ENCODE measurements at regions not wholly inside any gene's neighbourhood (a gene's known extent, or its start where the extent isn't known, plus 50 kb on each side); places are given as distances from the start of the nearest gene placed in this dataset.
"Not testable (repeated sequence)": the region's sequence is repeated elsewhere in the genome, so short reads cannot be mapped to it uniquely, and the experiment has no call there.

- DNase-seq: no peak
Measured at GRCh38 chr1:201639826-201640225, 100.9 kb downstream of the NAV1 start.

GRCh38 chr1:201640624-201641023, 101.7 kb downstream of the NAV1 start:
- no peak for DNase-seq

- DNase-seq: no peak
Measured at GRCh38 chr1:201641524-201642253, 102.8 kb downstream of the NAV1 start.

GRCh38 chr1:201643835-201644104, 104.8 kb downstream of the NAV1 start:
- DNase-seq: no peak

GRCh38 chr1:201644197-201644596, 105.3 kb downstream of the NAV1 start:
- no peak for DNase-seq

DNA sequence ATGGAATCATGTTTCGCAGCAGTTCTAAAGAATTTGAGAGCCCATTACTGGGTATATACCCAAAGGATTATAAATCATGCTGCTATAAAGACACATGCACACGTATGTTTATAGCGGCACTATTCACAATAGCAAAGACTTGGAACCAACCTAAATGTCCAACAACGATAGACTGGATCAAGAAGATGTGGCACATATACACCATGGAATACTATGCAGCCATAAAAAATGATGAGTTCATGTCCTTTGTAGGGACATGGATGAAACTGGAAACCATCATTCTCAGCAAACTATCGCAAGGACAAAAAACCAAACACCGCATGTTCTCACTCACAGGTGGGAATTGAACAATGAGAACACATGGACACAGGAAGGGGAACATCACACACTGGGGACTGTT, 106.1 kb downstream of the NAV1 start:
- DNase-seq: not testable (repeated sequence)

GRCh38 chr1:201645956-201646355, 107.0 kb downstream of the NAV1 start:
- DNase-seq: no peak

GRCh38 chr1:201646411-201647022, 107.6 kb downstream of the NAV1 start:
- DNase-seq: no peak

- DNase-seq: no peak
Measured at GRCh38 chr1:201647094-201647493, 108.2 kb downstream of the NAV1 start.

GRCh38 chr1:201647722-201648065, 108.8 kb downstream of the NAV1 start:
- DNase-seq: no peak

DNA sequence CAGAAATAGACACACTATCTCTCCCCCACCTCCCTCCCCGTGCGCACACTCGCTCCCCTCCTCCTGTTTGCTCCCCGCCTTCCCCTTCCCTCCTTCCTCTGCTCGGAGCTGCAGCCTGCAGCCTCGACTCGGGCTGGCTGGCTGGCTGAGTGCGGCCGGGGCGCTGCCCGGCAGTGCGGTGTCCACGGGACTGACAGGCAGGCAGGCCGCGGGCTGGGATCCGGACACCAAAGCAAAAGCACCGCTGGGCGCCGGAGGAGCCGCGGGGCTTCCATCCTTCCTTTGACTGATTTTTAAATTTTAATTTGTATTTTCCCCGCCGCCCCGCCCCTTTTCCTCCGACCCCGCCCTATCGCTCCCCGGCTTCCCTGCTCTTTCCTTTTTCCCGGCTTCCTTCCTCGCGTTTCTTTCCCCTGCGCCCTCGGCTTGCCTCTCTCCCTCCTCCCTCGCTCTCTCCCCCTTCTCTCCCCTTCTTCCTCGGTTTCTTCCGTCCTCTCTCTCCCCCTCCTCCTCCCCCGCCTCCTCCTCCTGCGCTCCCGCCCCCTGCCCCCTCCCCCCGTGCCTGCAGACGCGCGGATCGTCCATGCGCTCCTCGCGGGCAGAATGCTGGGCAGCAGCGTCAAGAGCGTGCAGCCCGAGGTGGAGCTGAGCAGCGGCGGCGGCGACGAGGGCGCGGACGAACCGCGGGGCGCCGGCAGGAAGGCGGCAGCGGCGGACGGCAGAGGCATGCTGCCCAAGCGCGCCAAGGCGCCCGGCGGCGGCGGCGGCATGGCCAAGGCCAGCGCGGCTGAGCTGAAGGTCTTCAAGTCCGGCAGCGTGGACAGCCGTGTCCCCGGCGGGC, 109.4 kb downstream of the NAV1 start:
- no peak for DNase-seq

DNA sequence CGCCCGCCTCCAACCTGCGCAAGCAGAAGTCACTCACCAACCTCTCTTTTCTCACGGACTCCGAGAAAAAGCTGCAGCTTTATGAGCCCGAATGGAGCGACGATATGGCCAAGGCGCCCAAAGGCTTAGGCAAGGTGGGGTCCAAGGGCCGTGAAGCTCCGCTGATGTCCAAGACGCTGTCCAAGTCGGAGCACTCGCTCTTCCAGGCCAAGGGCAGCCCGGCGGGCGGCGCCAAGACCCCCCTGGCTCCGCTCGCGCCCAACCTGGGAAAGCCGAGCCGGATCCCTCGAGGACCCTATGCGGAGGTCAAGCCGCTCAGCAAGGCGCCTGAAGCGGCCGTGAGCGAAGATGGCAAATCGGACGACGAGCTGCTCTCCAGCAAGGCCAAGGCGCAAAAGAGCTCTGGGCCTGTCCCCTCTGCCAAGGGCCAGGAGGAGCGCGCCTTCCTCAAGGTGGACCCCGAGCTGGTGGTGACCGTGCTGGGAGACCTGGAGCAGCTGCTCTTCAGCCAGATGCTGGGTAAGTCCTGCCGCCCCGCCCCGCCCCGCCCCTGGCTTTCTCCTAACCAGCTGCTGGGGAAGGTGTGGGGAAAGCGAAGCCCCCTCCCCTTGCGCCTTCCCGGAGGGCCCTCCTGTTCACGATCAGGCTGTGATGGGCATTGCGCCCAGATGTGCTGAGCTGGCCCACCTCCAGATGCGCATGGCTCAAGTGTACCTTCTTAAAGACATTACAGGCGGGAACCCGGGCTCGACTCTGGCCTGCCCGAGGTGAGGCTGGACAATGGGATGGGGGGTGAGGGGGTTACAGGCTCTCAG, 110.2 kb downstream of the NAV1 start:
- DNase-seq: no peak

DNA sequence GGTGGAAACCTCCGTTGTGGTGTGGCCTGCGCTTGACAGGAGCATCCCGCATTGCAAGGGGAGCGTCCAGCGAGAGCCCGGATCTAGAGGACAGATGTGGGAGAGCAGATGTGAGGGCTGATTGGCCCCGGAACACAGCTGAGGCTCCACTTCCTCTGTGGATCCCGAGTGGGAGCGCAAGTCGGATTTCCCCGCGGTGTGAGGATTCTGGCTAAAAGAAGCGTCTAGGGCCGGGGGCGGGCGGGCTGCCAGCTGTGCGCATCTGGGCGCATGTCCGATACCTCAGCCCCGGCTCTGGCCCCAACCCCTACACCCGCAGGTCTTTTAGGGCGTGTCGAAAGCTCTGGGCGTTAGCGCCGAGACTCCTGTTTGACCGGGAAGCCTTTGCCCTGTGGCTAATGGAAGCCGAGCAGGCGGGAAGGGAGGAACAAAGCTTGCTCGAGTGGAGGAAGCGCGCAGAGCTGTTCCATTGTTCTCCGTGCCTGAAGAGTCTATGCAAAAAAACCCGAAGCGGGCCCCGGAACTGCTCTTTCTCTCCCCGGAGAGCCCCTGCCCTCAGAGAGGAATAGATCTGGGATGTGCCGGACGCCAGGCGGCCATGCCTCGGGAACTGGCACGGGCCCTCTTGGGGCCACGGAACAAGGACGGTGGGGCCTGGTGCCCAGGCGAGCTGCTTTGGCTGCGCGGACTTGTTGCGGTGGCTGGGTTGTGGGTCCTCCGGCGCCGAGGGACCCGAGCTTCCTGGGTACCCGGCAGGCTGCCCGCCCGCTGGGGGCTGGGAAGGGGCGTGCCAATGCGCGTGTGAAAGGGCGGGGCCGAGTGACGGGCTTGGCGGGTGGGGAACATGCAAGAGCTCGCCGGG, 111.1 kb downstream of the NAV1 start:
- no peak for DNase-seq

DNA sequence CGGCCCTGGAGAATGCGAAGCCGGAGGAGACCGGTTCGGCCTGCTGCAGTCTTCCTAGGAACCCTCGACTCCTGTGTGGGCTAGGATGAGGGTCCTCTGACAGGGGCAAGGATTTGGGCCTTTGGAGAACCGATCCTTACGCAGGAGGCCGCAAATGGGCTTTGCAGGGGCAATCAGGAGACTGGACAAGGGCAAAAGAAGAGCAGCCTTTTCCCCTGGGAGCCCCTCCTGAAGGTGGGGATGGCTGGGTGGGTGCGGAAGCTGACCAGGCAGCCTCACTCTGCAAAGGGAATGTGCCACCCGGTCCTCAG, 111.7 kb downstream of the NAV1 start:
- no peak for DNase-seq

DNA sequence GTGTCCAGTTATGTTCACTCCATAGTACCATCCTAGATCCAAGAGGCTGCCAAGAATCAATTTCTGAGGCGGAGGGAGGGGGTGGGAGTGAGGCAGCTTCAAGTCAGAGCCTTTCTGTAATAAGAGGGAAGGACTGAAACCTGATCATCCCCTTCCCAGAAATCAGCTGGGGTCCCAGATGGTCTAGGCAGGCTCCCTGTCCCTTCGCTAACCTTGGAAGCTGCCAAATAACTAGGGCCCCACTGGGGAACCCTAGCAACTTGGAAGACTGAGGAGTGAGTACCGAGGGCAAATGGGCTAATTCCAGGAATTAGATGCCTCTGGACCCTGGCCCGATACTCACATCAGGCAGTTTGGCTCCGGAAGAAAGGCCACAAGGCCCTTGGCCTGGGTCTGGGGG, 113.3 kb downstream of the NAV1 start:
- DNase-seq: no peak

- no peak for DNase-seq
Measured at GRCh38 chr1:201653233-201653632, 114.3 kb downstream of the NAV1 start.

GRCh38 chr1:201653883-201654282, 115.0 kb downstream of the NAV1 start:
- no peak for DNase-seq

GRCh38 chr1:201655243-201655642, 116.3 kb downstream of the NAV1 start:
- no peak for DNase-seq

GRCh38 chr1:201655910-201656309, 117.0 kb downstream of the NAV1 start:
- DNase-seq: no peak

GRCh38 chr1:201656311-201657032, 117.5 kb downstream of the NAV1 start:
- no peak for DNase-seq

GRCh38 chr1:201659572-201659971, 120.6 kb downstream of the NAV1 start:
- no peak for DNase-seq
